ENCODE measurements at regions not wholly inside any gene's neighbourhood (a gene's known extent, or its start where the extent isn't known, plus 50 kb on each side); places are given as distances from the start of the nearest gene placed in this dataset.

DNA sequence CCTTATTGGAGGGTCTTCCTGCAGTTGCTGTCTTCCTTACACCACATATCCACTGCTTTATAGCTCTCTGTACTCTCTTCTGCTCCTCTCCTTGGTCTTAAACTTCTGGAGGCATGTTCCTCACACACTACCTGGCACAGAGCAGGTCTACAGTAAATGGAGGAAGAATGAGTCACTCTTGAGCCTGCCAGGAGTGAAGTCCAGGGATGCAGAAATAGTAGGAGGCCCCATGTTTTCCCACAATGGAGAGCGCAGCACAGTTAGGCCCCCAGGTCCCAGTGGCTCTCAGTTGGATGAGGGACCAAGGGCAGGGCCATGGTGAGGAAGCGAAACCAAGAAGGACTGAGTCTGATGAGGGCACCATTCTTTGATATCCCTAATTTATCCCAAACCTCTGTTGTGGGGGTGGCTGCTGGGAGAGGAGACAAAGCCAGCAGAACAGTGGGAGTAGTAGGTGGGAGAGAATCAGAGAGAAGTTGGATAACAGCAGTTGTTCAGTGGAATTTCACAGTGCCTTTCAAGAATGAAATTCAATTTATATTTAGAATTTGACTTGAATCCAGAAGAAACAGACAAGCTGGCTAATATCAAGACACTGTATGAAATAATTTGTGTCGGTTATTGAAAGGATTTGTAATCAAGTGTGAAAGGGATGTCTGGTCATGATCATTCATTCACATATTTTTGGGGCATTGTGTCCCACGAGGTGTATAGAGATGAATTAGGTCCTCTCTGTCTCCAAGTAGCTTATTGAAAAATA lies 187.8 kb downstream of the HIPK3 start:
- no peaks in the 10 kb centered on the region for H3K36me3 ChIP-seq (ENCODE audit: control insufficient read depth in 2 of 3, insufficient read depth in 3 of 3, low read length in 3 of 3)
- peaks cover 0 to 2% (median 0%) of the 10 kb centered on the region in 3 donors for H3K9me3 ChIP-seq (ENCODE audit: control insufficient read depth in 2 of 3, insufficient read depth in 1 of 3, low read length in 3 of 3)
- no peak overlapping the region for H3K9ac ChIP-seq (ENCODE audit: low read length in 3 of 3)
- FAIRE-seq (no peak), DNase-seq (no peak)
- H3K27ac ChIP-seq (ENCODE audit: low read depth in 2 of 2, low read length in 2 of 2): no peak overlapping the region
- H3K4me1 ChIP-seq (ENCODE audit: control insufficient read depth in 2 of 3, insufficient read depth in 2 of 3, low read depth in 1 of 3, low read length in 3 of 3): no peaks in the 10 kb centered on the region
- H3K27me3 ChIP-seq (ENCODE audit: control insufficient read depth, insufficient read depth, low read length): no peaks in the 10 kb centered on the region
- intact Hi-C loops (cut with DNase I): no loop called here
- no peak overlapping the region for H3K4me3 ChIP-seq (ENCODE audit: low read length in 3 of 3)
- TF ChIP-seq, protein P1, sequence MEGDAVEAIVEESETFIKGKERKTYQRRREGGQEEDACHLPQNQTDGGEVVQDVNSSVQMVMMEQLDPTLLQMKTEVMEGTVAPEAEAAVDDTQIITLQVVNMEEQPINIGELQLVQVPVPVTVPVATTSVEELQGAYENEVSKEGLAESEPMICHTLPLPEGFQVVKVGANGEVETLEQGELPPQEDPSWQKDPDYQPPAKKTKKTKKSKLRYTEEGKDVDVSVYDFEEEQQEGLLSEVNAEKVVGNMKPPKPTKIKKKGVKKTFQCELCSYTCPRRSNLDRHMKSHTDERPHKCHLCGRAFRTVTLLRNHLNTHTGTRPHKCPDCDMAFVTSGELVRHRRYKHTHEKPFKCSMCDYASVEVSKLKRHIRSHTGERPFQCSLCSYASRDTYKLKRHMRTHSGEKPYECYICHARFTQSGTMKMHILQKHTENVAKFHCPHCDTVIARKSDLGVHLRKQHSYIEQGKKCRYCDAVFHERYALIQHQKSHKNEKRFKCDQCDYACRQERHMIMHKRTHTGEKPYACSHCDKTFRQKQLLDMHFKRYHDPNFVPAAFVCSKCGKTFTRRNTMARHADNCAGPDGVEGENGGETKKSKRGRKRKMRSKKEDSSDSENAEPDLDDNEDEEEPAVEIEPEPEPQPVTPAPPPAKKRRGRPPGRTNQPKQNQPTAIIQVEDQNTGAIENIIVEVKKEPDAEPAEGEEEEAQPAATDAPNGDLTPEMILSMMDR (IDR thresholded peaks at IDR 0.05; ENCODE audit: borderline replicate concordance, extremely low read depth, insufficient read depth): no peak

DNA sequence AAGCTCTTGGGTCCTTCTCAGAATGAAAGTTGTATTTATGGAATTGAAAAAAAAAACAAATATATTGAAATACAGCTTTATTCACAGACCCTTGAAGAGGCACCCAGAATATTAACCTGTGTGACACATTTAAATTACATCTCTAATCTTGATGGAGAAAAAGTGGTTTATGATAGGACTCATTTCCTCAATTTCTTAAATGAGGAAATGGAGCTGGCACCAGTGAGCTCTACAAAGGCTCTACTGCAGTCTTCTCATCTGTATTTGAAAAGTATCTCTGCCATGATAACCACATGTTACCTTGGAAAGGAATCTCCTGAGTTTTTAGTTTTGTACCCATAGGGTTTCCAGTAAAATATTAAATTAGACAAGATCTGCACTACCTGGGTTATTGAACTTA lies 186.5 kb downstream of the HIPK3 start:
- no peak for DNase-seq
- Histone ChIP-seq H3K4me3 (ENCODE audit: low read length in 3 of 3) (no peak overlapping the region), H3K36me3 (ENCODE audit: control insufficient read depth in 2 of 3, insufficient read depth in 3 of 3, low read length in 3 of 3) (no peaks in the 10 kb centered on the region), H3K4me1 (ENCODE audit: control insufficient read depth in 2 of 3, insufficient read depth in 2 of 3, low read depth in 1 of 3, low read length in 3 of 3) (no peaks in the 10 kb centered on the region), H3K27me3 (ENCODE audit: control insufficient read depth, insufficient read depth, low read length) (no peaks in the 10 kb centered on the region), H3K9ac (ENCODE audit: low read length in 3 of 3) (no peak overlapping the region), H3K9me3 (ENCODE audit: control insufficient read depth in 2 of 3, insufficient read depth in 1 of 3, low read length in 3 of 3) (peaks cover 0 to 2% (median 0%) of the 10 kb centered on the region in 3 donors), H3K27ac (ENCODE audit: low read depth in 2 of 2, low read length in 2 of 2) (no peak overlapping the region)
- TF ChIP-seq, protein P1 (IDR thresholded peaks at IDR 0.05; ENCODE audit: borderline replicate concordance, extremely low read depth, insufficient read depth): no peak
- intact Hi-C loops (cut with DNase I): no loop called here
- FAIRE-seq: no peak

DNA sequence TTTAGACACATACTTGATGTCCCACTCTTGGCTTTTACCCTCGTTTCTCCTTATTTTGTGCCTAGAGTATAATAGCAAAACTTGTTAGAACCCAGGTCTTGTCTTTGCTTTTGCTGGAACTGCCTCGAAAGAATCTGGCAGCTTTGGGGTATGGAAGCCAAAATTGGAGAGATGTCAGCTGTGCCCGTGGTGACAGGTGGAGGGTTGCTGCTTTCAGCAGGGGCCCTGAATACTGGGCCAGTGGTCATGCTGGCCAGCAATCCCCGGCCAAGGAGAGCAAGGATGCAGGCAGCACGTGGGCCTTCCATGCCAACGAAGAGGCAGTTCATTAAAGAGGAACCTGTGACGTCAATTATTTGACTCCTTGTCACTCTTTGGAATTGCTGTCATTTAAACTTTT lies 181.1 kb downstream of the HIPK3 start:
- Histone ChIP-seq H3K9ac (ENCODE audit: low read length in 3 of 3) (no peak overlapping the region), H3K9me3 (ENCODE audit: control insufficient read depth in 2 of 3, insufficient read depth in 1 of 3, low read length in 3 of 3) (peaks cover 0 to 2% (median 0%) of the 10 kb centered on the region in 3 donors), H3K27me3 (ENCODE audit: control insufficient read depth, insufficient read depth, low read length) (no peaks in the 10 kb centered on the region), H3K27ac (ENCODE audit: low read depth in 2 of 2, low read length in 2 of 2) (no peak overlapping the region), H3K4me1 (ENCODE audit: control insufficient read depth in 2 of 3, insufficient read depth in 2 of 3, low read depth in 1 of 3, low read length in 3 of 3) (no peaks in the 10 kb centered on the region), H3K4me3 (ENCODE audit: low read length in 3 of 3) (no peak overlapping the region), H3K36me3 (ENCODE audit: control insufficient read depth in 2 of 3, insufficient read depth in 3 of 3, low read length in 3 of 3) (no peaks in the 10 kb centered on the region)
- intact Hi-C loops (cut with DNase I): no loop called here
- FAIRE-seq: no peak
- TF ChIP-seq, protein P1 (IDR thresholded peaks at IDR 0.05; ENCODE audit: borderline replicate concordance, extremely low read depth, insufficient read depth): no peak
- no peak for DNase-seq
